ENCODE measurements at regions not wholly inside any gene's neighbourhood (a gene's known extent, or its start where the extent isn't known, plus 50 kb on each side); places are given as distances from the start of the nearest gene placed in this dataset.

- no peak for TF ChIP-seq TEAD4 (IDR thresholded peaks at IDR 0.05)
- no peak for TF ChIP-seq MAX (IDR thresholded peaks at IDR 0.05)
- no peak for TF ChIP-seq ZBTB7A (IDR thresholded peaks at IDR 0.05; ENCODE audit: low read depth)
- no peak for TF ChIP-seq TCF12 (IDR thresholded peaks at IDR 0.05; ENCODE audit: low read depth)
- TF ChIP-seq TAF1 (IDR thresholded peaks at IDR 0.05; ENCODE audit: low read depth), result no peak
- TF ChIP-seq CEBPB (IDR thresholded peaks at IDR 0.05), result no peak
- TF ChIP-seq, protein P1, sequence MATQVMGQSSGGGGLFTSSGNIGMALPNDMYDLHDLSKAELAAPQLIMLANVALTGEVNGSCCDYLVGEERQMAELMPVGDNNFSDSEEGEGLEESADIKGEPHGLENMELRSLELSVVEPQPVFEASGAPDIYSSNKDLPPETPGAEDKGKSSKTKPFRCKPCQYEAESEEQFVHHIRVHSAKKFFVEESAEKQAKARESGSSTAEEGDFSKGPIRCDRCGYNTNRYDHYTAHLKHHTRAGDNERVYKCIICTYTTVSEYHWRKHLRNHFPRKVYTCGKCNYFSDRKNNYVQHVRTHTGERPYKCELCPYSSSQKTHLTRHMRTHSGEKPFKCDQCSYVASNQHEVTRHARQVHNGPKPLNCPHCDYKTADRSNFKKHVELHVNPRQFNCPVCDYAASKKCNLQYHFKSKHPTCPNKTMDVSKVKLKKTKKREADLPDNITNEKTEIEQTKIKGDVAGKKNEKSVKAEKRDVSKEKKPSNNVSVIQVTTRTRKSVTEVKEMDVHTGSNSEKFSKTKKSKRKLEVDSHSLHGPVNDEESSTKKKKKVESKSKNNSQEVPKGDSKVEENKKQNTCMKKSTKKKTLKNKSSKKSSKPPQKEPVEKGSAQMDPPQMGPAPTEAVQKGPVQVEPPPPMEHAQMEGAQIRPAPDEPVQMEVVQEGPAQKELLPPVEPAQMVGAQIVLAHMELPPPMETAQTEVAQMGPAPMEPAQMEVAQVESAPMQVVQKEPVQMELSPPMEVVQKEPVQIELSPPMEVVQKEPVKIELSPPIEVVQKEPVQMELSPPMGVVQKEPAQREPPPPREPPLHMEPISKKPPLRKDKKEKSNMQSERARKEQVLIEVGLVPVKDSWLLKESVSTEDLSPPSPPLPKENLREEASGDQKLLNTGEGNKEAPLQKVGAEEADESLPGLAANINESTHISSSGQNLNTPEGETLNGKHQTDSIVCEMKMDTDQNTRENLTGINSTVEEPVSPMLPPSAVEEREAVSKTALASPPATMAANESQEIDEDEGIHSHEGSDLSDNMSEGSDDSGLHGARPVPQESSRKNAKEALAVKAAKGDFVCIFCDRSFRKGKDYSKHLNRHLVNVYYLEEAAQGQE (IDR thresholded peaks at IDR 0.05; ENCODE audit: low read depth), result no peak
- TF ChIP-seq YY1 (IDR thresholded peaks at IDR 0.05; ENCODE audit: low read depth), result no peak
- TF ChIP-seq, protein P2, sequence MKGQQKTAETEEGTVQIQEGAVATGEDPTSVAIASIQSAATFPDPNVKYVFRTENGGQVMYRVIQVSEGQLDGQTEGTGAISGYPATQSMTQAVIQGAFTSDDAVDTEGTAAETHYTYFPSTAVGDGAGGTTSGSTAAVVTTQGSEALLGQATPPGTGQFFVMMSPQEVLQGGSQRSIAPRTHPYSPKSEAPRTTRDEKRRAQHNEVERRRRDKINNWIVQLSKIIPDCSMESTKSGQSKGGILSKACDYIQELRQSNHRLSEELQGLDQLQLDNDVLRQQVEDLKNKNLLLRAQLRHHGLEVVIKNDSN (IDR thresholded peaks at IDR 0.05), result no peak
- no peak for TF ChIP-seq EP300 (IDR thresholded peaks at IDR 0.05; ENCODE audit: borderline replicate concordance)
- TF ChIP-seq CREB1 (IDR thresholded peaks at IDR 0.05; ENCODE audit: low read depth), result no peak
- no peak for TF ChIP-seq RAD21 (IDR thresholded peaks at IDR 0.05; ENCODE audit: low read depth)
- no peak for TF ChIP-seq EGR1 (IDR thresholded peaks at IDR 0.05)
- TF ChIP-seq NFIC (IDR thresholded peaks at IDR 0.05), result no peak
- no peak for TF ChIP-seq FOXM1 (IDR thresholded peaks at IDR 0.05; ENCODE audit: borderline replicate concordance, low read depth)
Measured at GRCh38 chr5:152625696-152626095, 220.6 kb upstream of the NMUR2 start.

DNA sequence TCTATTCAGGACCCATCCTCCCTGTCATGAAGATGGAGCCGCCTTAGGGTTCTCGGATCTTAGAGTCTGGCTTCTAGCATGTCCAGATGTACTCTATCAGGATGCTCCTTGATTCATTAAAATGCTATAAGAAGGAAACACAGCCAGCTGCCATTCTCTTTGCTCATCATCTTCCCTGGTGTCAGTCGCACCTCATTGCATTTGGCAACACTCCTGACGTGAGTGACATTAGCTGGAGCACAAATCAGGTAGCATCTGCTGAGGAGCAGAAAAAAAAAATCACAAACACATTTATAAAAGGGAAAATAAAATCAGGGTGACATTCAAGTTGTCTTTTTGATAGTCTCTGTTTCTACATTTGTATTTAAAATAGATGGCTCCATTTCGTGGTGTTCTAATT lies 226.1 kb upstream of the NMUR2 start:
- TF ChIP-seq EP300 (IDR thresholded peaks at IDR 0.05; ENCODE audit: borderline replicate concordance), result no peak
- no peak for TF ChIP-seq CREB1 (IDR thresholded peaks at IDR 0.05; ENCODE audit: low read depth)
- no peak for TF ChIP-seq TCF12 (IDR thresholded peaks at IDR 0.05; ENCODE audit: low read depth)
- TF ChIP-seq YY1 (IDR thresholded peaks at IDR 0.05; ENCODE audit: low read depth), result no peak
- TF ChIP-seq TAF1 (IDR thresholded peaks at IDR 0.05; ENCODE audit: low read depth), result no peak
- no peak for TF ChIP-seq ZBTB7A (IDR thresholded peaks at IDR 0.05; ENCODE audit: low read depth)
- no peak for TF ChIP-seq EGR1 (IDR thresholded peaks at IDR 0.05)
- TF ChIP-seq FOXM1 (IDR thresholded peaks at IDR 0.05; ENCODE audit: borderline replicate concordance, low read depth), result no peak

GRCh38 chr5:152632360-152632759 lies 227.3 kb upstream of the NMUR2 start:
- TF ChIP-seq, protein P2 (IDR thresholded peaks at IDR 0.05), result no peak
- TF ChIP-seq EGR1 (IDR thresholded peaks at IDR 0.05) (no peak), YY1 (IDR thresholded peaks at IDR 0.05; ENCODE audit: low read depth) (no peak), CEBPB (IDR thresholded peaks at IDR 0.05) (no peak), NFIC (IDR thresholded peaks at IDR 0.05) (no peak)

- no peak for TF ChIP-seq CREB1 (IDR thresholded peaks at IDR 0.05; ENCODE audit: low read depth)
Measured at GRCh38 chr5:152634586-152634985, 229.5 kb upstream of the NMUR2 start.

- TF ChIP-seq CEBPB (IDR thresholded peaks at IDR 0.05) (no peak), EP300 (IDR thresholded peaks at IDR 0.05; ENCODE audit: borderline replicate concordance) (no peak), NFIC (IDR thresholded peaks at IDR 0.05) (no peak), EGR1 (IDR thresholded peaks at IDR 0.05) (no peak), TCF12 (IDR thresholded peaks at IDR 0.05; ENCODE audit: low read depth) (no peak)
- TF ChIP-seq, protein P2 (IDR thresholded peaks at IDR 0.05), result no peak
Measured at GRCh38 chr5:152638996-152639552, 234.0 kb upstream of the NMUR2 start.

DNA sequence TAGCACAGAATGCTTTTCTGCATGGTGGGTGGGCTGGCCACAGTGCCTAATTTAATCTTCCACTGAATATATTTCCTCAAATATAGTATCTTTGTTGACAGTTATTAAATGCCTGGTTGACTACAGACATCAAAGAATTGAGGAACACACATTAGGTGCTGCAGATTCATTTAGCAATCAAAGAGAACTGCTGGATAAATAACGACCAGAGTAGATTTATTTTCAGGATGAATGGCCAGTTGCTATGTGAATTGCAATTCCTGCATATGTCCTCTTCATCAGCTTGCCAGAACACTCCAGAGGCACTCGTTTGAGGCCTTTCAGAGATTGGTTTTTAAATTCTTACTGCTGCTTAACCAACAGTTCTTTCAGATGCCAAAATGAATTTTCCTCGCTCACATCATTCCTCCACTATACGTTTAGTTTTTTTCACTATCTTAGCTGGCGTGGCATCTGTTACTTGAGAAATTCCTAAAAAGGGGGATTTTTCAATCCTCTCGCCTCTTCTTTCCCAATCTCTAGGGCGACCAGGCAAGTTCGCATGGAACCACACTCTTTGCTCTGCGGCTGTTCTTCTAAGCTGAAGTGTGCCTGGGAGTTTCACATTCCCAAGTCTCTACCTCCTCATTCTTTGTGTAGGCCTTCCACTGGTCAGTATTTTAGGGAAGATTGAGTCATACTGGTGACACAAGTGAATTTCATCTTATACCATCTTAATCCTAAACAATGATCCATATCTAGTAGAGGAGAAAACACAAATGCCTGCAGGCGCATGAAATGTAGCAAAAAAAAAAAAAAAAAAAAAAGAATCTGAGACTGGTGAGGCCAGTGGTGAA lies 237.1 kb upstream of the NMUR2 start:
- TF ChIP-seq RAD21 (IDR thresholded peaks at IDR 0.05; ENCODE audit: low read depth) (no peak), FOXM1 (IDR thresholded peaks at IDR 0.05; ENCODE audit: borderline replicate concordance, low read depth) (no peak), YY1 (IDR thresholded peaks at IDR 0.05; ENCODE audit: low read depth) (no peak), CEBPB (IDR thresholded peaks at IDR 0.05) (no peak), EGR1 (IDR thresholded peaks at IDR 0.05) (no peak), TEAD4 (IDR thresholded peaks at IDR 0.05) (no peak), ZBTB7A (IDR thresholded peaks at IDR 0.05; ENCODE audit: low read depth) (no peak), MAX (IDR thresholded peaks at IDR 0.05) (no peak), EP300 (IDR thresholded peaks at IDR 0.05; ENCODE audit: borderline replicate concordance) (no peak)
- TF ChIP-seq, protein P2 (IDR thresholded peaks at IDR 0.05), result no peak

- TF ChIP-seq EGR1 (IDR thresholded peaks at IDR 0.05), result no peak
- no peak for TF ChIP-seq RAD21 (IDR thresholded peaks at IDR 0.05; ENCODE audit: low read depth)
- no peak for TF ChIP-seq EP300 (IDR thresholded peaks at IDR 0.05; ENCODE audit: borderline replicate concordance)
- TF ChIP-seq, protein P2 (IDR thresholded peaks at IDR 0.05), result no peak
- TF ChIP-seq TAF1 (IDR thresholded peaks at IDR 0.05; ENCODE audit: low read depth), result no peak
Measured at GRCh38 chr5:152642880-152643279, 237.8 kb upstream of the NMUR2 start.

All from Ishikawa (cell line).